KG1 (cell line): ENCODE measurements at regions not wholly inside any gene's neighbourhood (a gene's known extent, or its start where the extent isn't known, plus 50 kb on each side); places are given as distances from the start of the nearest gene placed in this dataset.

Experiments
- DNase-seq: peaks from one replicate; lab custom pipeline; 2025; lab: John Stamatoyannopoulos, UW

- DNase-seq, result no peak
Measured at GRCh38 chr6:115717472-115717871, 343.2 kb downstream of the FRK start.

GRCh38 chr6:115717062-115717461 lies 343.6 kb downstream of the FRK start:
- no peak for DNase-seq

GRCh38 chr6:115712291-115712961 lies 348.3 kb downstream of the FRK start:
- DNase-seq, result no peak

- DNase-seq, result no peak
Measured at GRCh38 chr6:115708850-115709249, 351.8 kb downstream of the FRK start.

- DNase-seq, result no peak
Measured at GRCh38 chr6:115706981-115707380, 353.7 kb downstream of the FRK start.

- no peak for DNase-seq
Measured at GRCh38 chr6:115706324-115706723, 354.4 kb downstream of the FRK start.

- DNase-seq, result no peak
Measured at GRCh38 chr6:115704028-115704427, 356.7 kb downstream of the FRK start.

- DNase-seq, result no peak
Measured at GRCh38 chr6:115691433-115691832, 369.3 kb downstream of the FRK start.

GRCh38 chr6:115690854-115691253 lies 369.8 kb downstream of the FRK start:
- no peak for DNase-seq

GRCh38 chr6:115681978-115682775 lies 378.5 kb downstream of the FRK start:
- DNase-seq, result no peak

- no peak for DNase-seq
Measured at GRCh38 chr6:115680621-115681020, 380.1 kb downstream of the FRK start.

- DNase-seq, result no peak
Measured at GRCh38 chr6:115677198-115677597, 383.5 kb downstream of the FRK start.

GRCh38 chr6:115675443-115675842 lies 385.2 kb downstream of the FRK start:
- DNase-seq, result no peak

- no peak for DNase-seq
Measured at GRCh38 chr6:115668781-115669180, 391.9 kb downstream of the FRK start.

GRCh38 chr6:115668211-115668610 lies 392.5 kb downstream of the FRK start:
- DNase-seq, result no peak

- no peak for DNase-seq
Measured at GRCh38 chr6:115667478-115668026, 393.1 kb downstream of the FRK start.

GRCh38 chr6:115666997-115667396 lies 393.7 kb downstream of the FRK start:
- DNase-seq, result no peak

- DNase-seq, result no peak
Measured at GRCh38 chr6:115665310-115665709, 395.4 kb downstream of the FRK start.

- no peak for DNase-seq
Measured at GRCh38 chr6:115663681-115664080, 397.0 kb downstream of the FRK start.

- no peak for DNase-seq
Measured at GRCh38 chr6:115643762-115644161, 416.9 kb downstream of the FRK start.

- no peak for DNase-seq
Measured at GRCh38 chr6:115634887-115635286, 425.8 kb downstream of the FRK start.

GRCh38 chr6:115634131-115634530 lies 426.6 kb downstream of the FRK start:
- no peak for DNase-seq

- DNase-seq, result no peak
Measured at GRCh38 chr6:115631028-115631427, 429.7 kb downstream of the FRK start.
